Neural progenitor cell (in vitro differentiated cells): ENCODE measurements at regions not wholly inside any gene's neighbourhood (a gene's known extent, or its start where the extent isn't known, plus 50 kb on each side); places are given as distances from the start of the nearest gene placed in this dataset.

Experiments used
- DNase-seq: peaks from one replicate; pipeline ENCODE4 v3.0.0-alpha.2; 2016; ENCODE audit warnings: low spot score
- H2AFZ ChIP-seq: fragments of 200-600 bp; sonication (generic); replicated peaks from 2 replicates; pipeline ENCODE4 v1.6.1; 2016; ENCODE audit warnings: antibody characterized with exemption
- H3F3A ChIP-seq: fragments of 200-600 bp; sonication (generic); 2 replicates; pipeline ENCODE4 v1.6.1; 2016; ENCODE audit warnings: antibody characterized with exemption, low read depth
- H3K27ac ChIP-seq: fragments of 200-600 bp; sonication (generic); 2 replicates; pipeline ENCODE4 v1.5.1; 2016; ENCODE audit warnings: mild to moderate bottlenecking
- H3K27me3 ChIP-seq: fragments of 200-600 bp; sonication (generic); 2 replicates; pipeline ENCODE4 v1.6.1; 2016; ENCODE audit warnings: mild to moderate bottlenecking, moderate library complexity
- H3K36me3 ChIP-seq: fragments of 200-600 bp; sonication (generic); 2 replicates; pipeline ENCODE4 v1.5.1; 2016
- H3K4me1 ChIP-seq: fragments of 200-600 bp; sonication (generic); 2 replicates; pipeline ENCODE4 v1.6.1; 2016; ENCODE audit warnings: mixed run types
- H3K4me2 ChIP-seq: fragments of 200-600 bp; sonication (generic); 2 replicates; pipeline ENCODE4 v1.6.1; 2016
- H3K4me3 ChIP-seq: fragments of 200-600 bp; sonication (generic); 2 replicates; pipeline ENCODE4 v1.5.1; 2016
- H3K79me2 ChIP-seq: fragments of 200-600 bp; sonication (generic); 2 replicates; pipeline ENCODE4 v1.6.1; 2016; ENCODE audit warnings: low read depth
- H3K9ac ChIP-seq: fragments of 200-600 bp; sonication (generic); 2 replicates; pipeline ENCODE4 v1.6.1; 2016
- H3K9me3 ChIP-seq: fragments of 200-600 bp; sonication (generic); 2 replicates; pipeline ENCODE4 v1.5.1; 2016; ENCODE audit warnings: low read depth
- H4K20me1 ChIP-seq: fragments of 200-600 bp; sonication (generic); 2 replicates; pipeline ENCODE4 v1.6.1; 2016; ENCODE audit warnings: low read depth
- H3K27ac Mint-ChIP-seq: 3 replicates; pipeline ENCODE4 v1.8.0; 2021; ENCODE audit warnings: mixed read lengths
- H3K27me3 Mint-ChIP-seq: 2 replicates; pipeline ENCODE4 v1.8.0; 2022; ENCODE audit warnings: low read depth, mild to moderate bottlenecking, inconsistent platforms, moderate library complexity, mixed read lengths; ENCODE audit not compliant: insufficient read depth
- H3K36me3 Mint-ChIP-seq: 3 replicates; pipeline ENCODE4 v1.8.0; 2021; ENCODE audit warnings: mixed read lengths
- H3K4me1 Mint-ChIP-seq: 3 replicates; pipeline ENCODE4 v1.8.0; 2021; ENCODE audit warnings: mixed read lengths
- H3K4me3 Mint-ChIP-seq: 3 replicates; pipeline ENCODE4 v1.8.0; 2021; ENCODE audit warnings: mild to moderate bottlenecking, moderate library complexity, mixed read lengths
- H3K9me3 Mint-ChIP-seq: 3 replicates; pipeline ENCODE4 v1.8.0; 2020; ENCODE audit warnings: mixed read lengths
- CTCF ChIP-seq: fragments of 200-600 bp; sonication (generic); IDR thresholded peaks from 2 replicates; pipeline ENCODE4 v1.5.1; 2017; ENCODE audit warnings: antibody characterized with exemption, mild to moderate bottlenecking
- EZH2 ChIP-seq: fragments of 200-600 bp; sonication (generic); IDR thresholded peaks from 2 replicates; pipeline ENCODE4 v1.6.1; 2017; ENCODE audit warnings: antibody characterized with exemption, mild to moderate bottlenecking, moderate library complexity
- EZH2phosphoT487 ChIP-seq: fragments of 200-600 bp; sonication (generic); IDR thresholded peaks from 2 replicates; pipeline ENCODE4 v1.6.1; 2017; ENCODE audit warnings: antibody characterized with exemption

DNA sequence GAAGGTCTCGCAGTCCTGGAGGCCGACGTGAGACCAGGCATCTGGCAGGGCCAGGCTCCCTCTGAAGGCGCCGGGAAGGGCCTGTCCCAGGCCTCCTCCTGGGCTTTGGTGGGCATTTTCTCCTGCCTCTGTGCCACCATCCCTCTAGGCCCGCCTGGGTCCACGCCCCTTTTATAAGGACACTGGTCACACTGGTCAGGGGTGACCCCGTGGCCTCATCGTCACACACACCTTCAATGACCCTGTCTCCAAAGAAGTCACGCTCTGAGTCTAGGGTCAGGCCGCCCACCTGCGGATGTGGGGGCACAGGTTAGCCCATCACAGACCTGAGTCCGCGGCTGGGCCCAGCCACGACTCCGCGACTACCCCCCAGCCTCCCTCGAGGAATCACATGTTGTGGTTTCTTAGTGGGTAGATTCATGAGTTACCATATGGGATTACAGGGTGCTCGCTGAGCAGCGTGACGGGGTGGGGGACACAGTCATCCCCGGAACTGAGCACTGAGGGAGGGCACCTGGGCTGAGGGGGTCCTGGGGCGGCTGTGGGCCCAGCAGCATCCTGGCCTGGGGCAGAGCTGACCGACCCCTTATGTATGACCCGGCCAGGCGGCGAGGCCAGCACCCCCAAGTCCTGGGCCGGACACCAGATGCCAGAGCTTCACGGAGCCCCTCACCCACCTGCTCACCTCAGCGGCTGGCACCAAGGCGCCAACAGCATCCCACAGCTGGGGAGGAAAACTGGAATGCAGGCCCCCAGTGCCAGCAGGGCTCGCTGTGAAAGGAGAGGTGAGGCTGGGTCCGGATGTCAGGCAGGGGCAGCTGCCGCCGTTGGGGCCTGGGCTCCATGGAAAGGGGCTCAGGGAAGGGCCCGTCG lies 115.9 kb downstream of the DLL1 start:
- Histone ChIP-seq H3K9ac (no peak overlapping the region), H2AFZ (no peak overlapping the region), H3K27ac (no peak overlapping the region), H3K4me2 (no peak overlapping the region), H3K4me3 (no peak overlapping the region), H4K20me1 (no peaks in the 10 kb centered on the region), H3K27me3 (no peaks in the 10 kb centered on the region), H3K36me3 (no peaks in the 10 kb centered on the region), H3F3A (peaks cover 6% of the 10 kb centered on the region), H3K9me3 (no peaks in the 10 kb centered on the region), H3K4me1 (no peaks in the 10 kb centered on the region), H3K79me2 (no peaks in the 10 kb centered on the region)
- peaks cover 30% of the 10 kb centered on the region for H3K4me1 Mint-ChIP-seq
- TF ChIP-seq CTCF: no peak
- no peak for TF ChIP-seq EZH2phosphoT487
- no peak for TF ChIP-seq EZH2
- H3K4me3 Mint-ChIP-seq: no peak overlapping the region
- peaks cover 16% of the 10 kb centered on the region for H3K9me3 Mint-ChIP-seq
- no peaks in the 10 kb centered on the region for H3K36me3 Mint-ChIP-seq
- no peak for DNase-seq
- H3K27ac Mint-ChIP-seq: peak overlapping the region; percentile 69
- peaks cover 7% of the 10 kb centered on the region for H3K27me3 Mint-ChIP-seq

- Histone ChIP-seq H3K4me2 (no peak overlapping the region), H3K27me3 (no peaks in the 10 kb centered on the region), H2AFZ (no peak overlapping the region), H4K20me1 (no peaks in the 10 kb centered on the region), H3K9me3 (no peaks in the 10 kb centered on the region), H3K27ac (no peak overlapping the region), H3K4me3 (no peak overlapping the region), H3F3A (peaks cover 6% of the 10 kb centered on the region), H3K36me3 (no peaks in the 10 kb centered on the region), H3K79me2 (no peaks in the 10 kb centered on the region), H3K4me1 (no peaks in the 10 kb centered on the region), H3K9ac (no peak overlapping the region)
- DNase-seq: no peak
- peaks cover 19% of the 10 kb centered on the region for H3K9me3 Mint-ChIP-seq
- H3K4me3 Mint-ChIP-seq: no peak overlapping the region
- H3K36me3 Mint-ChIP-seq: no peaks in the 10 kb centered on the region
- H3K27ac Mint-ChIP-seq: no peak overlapping the region
- TF ChIP-seq EZH2: no peak
- TF ChIP-seq EZH2phosphoT487: no peak
- TF ChIP-seq CTCF: no peak
- H3K27me3 Mint-ChIP-seq: peaks cover 7% of the 10 kb centered on the region
- peaks cover 30% of the 10 kb centered on the region for H3K4me1 Mint-ChIP-seq
These were observed 116.6 kb downstream of the DLL1 start for GRCh38 chr6:170174124-170174770.

GRCh38 chr6:170173335-170173881 lies 117.5 kb downstream of the DLL1 start:
- H3K27me3 ChIP-seq: no peaks in the 10 kb centered on the region
- no peak overlapping the region for H3K27ac ChIP-seq
- Mint-ChIP-seq H3K27me3 (peaks cover 7% of the 10 kb centered on the region), H3K27ac (peak overlapping the region; percentile 42), H3K36me3 (peaks cover under 1% of the 10 kb centered on the region), H3K9me3 (peaks cover 28% of the 10 kb centered on the region), H3K4me3 (no peak overlapping the region), H3K4me1 (peaks cover 28% of the 10 kb centered on the region)
- DNase-seq: no peak
- no peak overlapping the region for H3K4me3 ChIP-seq
- no peaks in the 10 kb centered on the region for H4K20me1 ChIP-seq
- no peaks in the 10 kb centered on the region for H3K79me2 ChIP-seq
- no peaks in the 10 kb centered on the region for H3K9me3 ChIP-seq
- H3F3A ChIP-seq: peaks cover 6% of the 10 kb centered on the region
- H3K4me1 ChIP-seq: no peaks in the 10 kb centered on the region
- H2AFZ ChIP-seq: no peak overlapping the region
- no peak for TF ChIP-seq EZH2phosphoT487
- TF ChIP-seq EZH2: no peak
- TF ChIP-seq CTCF: no peak
- no peaks in the 10 kb centered on the region for H3K36me3 ChIP-seq
- H3K4me2 ChIP-seq: no peak overlapping the region
- H3K9ac ChIP-seq: no peak overlapping the region
